ENCODE measurements at regions not wholly inside any gene's neighbourhood (a gene's known extent, or its start where the extent isn't known, plus 50 kb on each side); places are given as distances from the start of the nearest gene placed in this dataset.

GRCh38 chr3:152595975-152596821 lies 238.7 kb upstream of the P2RY1 start (continued):
- TF ChIP-seq SREBF1 (IDR thresholded peaks at IDR 0.05; ENCODE audit: low read length) (no peak), SUPT20H (IDR thresholded peaks at IDR 0.05; ENCODE audit: borderline replicate concordance, control insufficient read depth, low read depth, low read length) (no peak), RELB (IDR thresholded peaks at IDR 0.05; ENCODE audit: low read depth) (peak; percentile 54), RELA (IDR thresholded peaks at IDR 0.05; ENCODE audit: borderline replicate concordance, partially characterized antibody) (no peak), ATF7 (IDR thresholded peaks at IDR 0.05; ENCODE audit: low read depth) (peak; percentile 69), ZBED1 (IDR thresholded peaks at IDR 0.05; ENCODE audit: borderline replicate concordance) (no peak), CEBPB (IDR thresholded peaks at IDR 0.05; ENCODE audit: borderline replicate concordance in 1 of 2, low read depth in 2 of 2, low read length in 2 of 2) (no peak), GABPA (IDR thresholded peaks at IDR 0.05; ENCODE audit: low read depth) (peak; percentile 30; the same call in 1 of the 2 replicates), ZNF384 (IDR thresholded peaks at IDR 0.05; ENCODE audit: borderline replicate concordance, low read depth, low read length) (no peak), HSF1 (IDR thresholded peaks at IDR 0.05; ENCODE audit: low read depth, low read length) (no peak), ZZZ3 (IDR thresholded peaks at IDR 0.05; ENCODE audit: control insufficient read depth, insufficient read length, low read depth) (no peak), GATAD2B (conservative IDR thresholded peaks at IDR 0.05; ENCODE audit: low read depth) (no peak), BCL11A (IDR thresholded peaks at IDR 0.05; ENCODE audit: low read depth, low read length) (0 out of 2 replicates have a peak, but pooled peaks have one; percentile 20), ZNF622 (IDR thresholded peaks at IDR 0.05) (no peak), NRF1 (conservative IDR thresholded peaks at IDR 0.05; ENCODE audit: low read depth, low read length) (no peak), ETV6 (conservative IDR thresholded peaks at IDR 0.05 in 1 of 2, IDR thresholded peaks at IDR 0.05 in 1 of 2; ENCODE audit: borderline replicate concordance in 1 of 2, low read depth in 1 of 2) (peak in 1 of 2 experiments; percentile 44; a peak in 1 of 4 replicates), POLR2A (IDR thresholded peaks at IDR 0.05; ENCODE audit: low read depth, low read length) (no peak), ZNF687 (IDR thresholded peaks at IDR 0.05) (no peak; the same call in 1 of the 2 replicates), KAT2A (conservative IDR thresholded peaks at IDR 0.05; ENCODE audit: control insufficient read depth, low read depth, low read length) (no peak), RB1 (IDR thresholded peaks at IDR 0.05; ENCODE audit: borderline replicate concordance) (no peak), NFIC (IDR thresholded peaks at IDR 0.05; ENCODE audit: low read depth, low read length) (peak; percentile 23; the same call in 1 of the 2 replicates), DPF2 (IDR thresholded peaks at IDR 0.05) (peak; percentile 44; the same call in 1 of the 2 replicates), SIX5 (IDR thresholded peaks at IDR 0.05; ENCODE audit: low read depth, low read length, severe bottlenecking) (no peak), JUNB (IDR thresholded peaks at IDR 0.05) (no peak), MXI1 (IDR thresholded peaks at IDR 0.05; ENCODE audit: low read depth, low read length) (no peak)
